22Rv1 (cell line): ENCODE measurements at regions not wholly inside any gene's neighbourhood (a gene's known extent, or its start where the extent isn't known, plus 50 kb on each side); places are given as distances from the start of the nearest gene placed in this dataset.

Experiments
- CTCF ChIP-seq: fragments of 450-650 bp; IDR thresholded peaks from 2 replicates; pipeline ENCODE4 v1.5.1; 2017; ENCODE audit warnings: mild to moderate bottlenecking
- ZFX ChIP-seq: fragments of 450-650 bp; IDR thresholded peaks from 2 replicates; pipeline ENCODE4 v1.6.1; 2017; ENCODE audit warnings: antibody characterized with exemption, borderline replicate concordance

DNA sequence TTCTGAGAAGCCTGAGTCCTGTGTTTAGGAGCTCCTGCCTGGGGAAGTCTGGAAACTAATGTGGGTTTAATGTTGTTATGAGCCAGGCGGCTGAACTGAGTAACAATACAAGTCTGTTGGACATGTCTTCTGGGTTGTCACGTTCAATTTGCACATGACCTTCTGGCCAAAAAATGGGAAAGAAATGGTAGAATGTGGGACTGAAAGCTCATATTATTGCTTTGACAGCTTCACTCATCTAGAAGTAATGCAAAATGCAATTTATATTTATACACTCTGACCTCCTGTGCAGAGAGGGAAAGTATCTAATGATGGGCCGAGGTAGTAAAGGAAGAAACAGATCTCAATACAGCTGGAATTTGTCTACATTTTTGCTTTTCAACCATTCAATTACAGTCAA lies 75.8 kb downstream of the NR2F2 start:
- TF ChIP-seq CTCF, result no peak
- TF ChIP-seq ZFX, result no peak
